PC-3 (cell line): ENCODE measurements at regions not wholly inside any gene's neighbourhood (a gene's known extent, or its start where the extent isn't known, plus 50 kb on each side); places are given as distances from the start of the nearest gene placed in this dataset.
"Not testable (repeated sequence)": the region's sequence is repeated elsewhere in the genome, so short reads cannot be mapped to it uniquely, and the experiment has no call there.

Experiments used
- ATAC-seq: fragments of 200-7000 bp; cut with Tn5 transposase; 2 replicates; pipeline ENCODE4 v1.9.1; 2020; ENCODE audit warnings: mild to moderate bottlenecking, moderate library complexity
- BruUV-seq: library from RNA; stranded (reverse); fragments of 400-500 nt; replicated peaks from 2 replicates; lab custom pipeline; 2021; lab: Mats Ljungman, UMichigan
- CTCF ChIA-PET: fragments of 300-600 bp; sonication (Branson Sonifier 250); formaldehyde crosslinking; loops from one replicate; lab custom pipeline; 2022; ENCODE audit warnings: antibody characterized with exemption; lab: Charles Lee
- POLR2A ChIA-PET: fragments of 300-600 bp; sonication (Branson Sonifier 250); formaldehyde crosslinking; loops from one replicate; lab custom pipeline; 2022; ENCODE audit warnings: antibody characterized with exemption; ENCODE audit not compliant: unreplicated experiment; lab: Charles Lee
- DNase-seq: peaks from one replicate; pipeline ENCODE4 v3.0.0-alpha.2; 2015
- H2AFZ ChIP-seq: fragments of 300-600 bp; sonication (generic); 2 replicates; pipeline ENCODE4 v1.6.0; 2016; ENCODE audit warnings: antibody characterized with exemption, low read length
- H3F3A ChIP-seq: fragments of 300-600 bp; sonication (generic); one replicate; pipeline ENCODE4 v1.6.0; 2017; ENCODE audit warnings: antibody characterized with exemption, low read length, control low read depth, mild to moderate bottlenecking; ENCODE audit not compliant: unreplicated experiment
- H3K27ac ChIP-seq: fragments of 300-600 bp; sonication (generic); 2 replicates; pipeline ENCODE4 v1.5.1; 2016; ENCODE audit warnings: mild to moderate bottlenecking, low read length
- H3K27me3 ChIP-seq: fragments of 300-600 bp; sonication (generic); 2 replicates; pipeline ENCODE4 v1.6.1; 2016; ENCODE audit warnings: low read length, mixed read lengths
- H3K36me3 ChIP-seq: fragments of 300-600 bp; sonication (generic); 2 replicates; pipeline ENCODE4 v1.6.1; 2016; ENCODE audit warnings: low read depth, mixed run types, low read length, mixed read lengths
- H3K4me1 ChIP-seq: fragments of 300-600 bp; sonication (generic); 2 replicates; pipeline ENCODE4 v1.5.1; 2016; ENCODE audit warnings: low read length; ENCODE audit not compliant: insufficient read depth
- H3K4me2 ChIP-seq: fragments of 300-600 bp; sonication (generic); 2 replicates; pipeline ENCODE4 v1.6.0; 2016; ENCODE audit warnings: low read length
- H3K4me3 ChIP-seq: fragments of 300-600 bp; sonication (generic); 2 replicates; pipeline ENCODE4 v1.5.1; 2016; ENCODE audit warnings: mild to moderate bottlenecking, low read length, mixed read lengths
- H3K79me2 ChIP-seq: fragments of 300-600 bp; sonication (generic); 2 replicates; pipeline ENCODE4 v1.6.1; 2017; ENCODE audit warnings: low read length, mixed read lengths
- H3K9ac ChIP-seq: fragments of 300-600 bp; sonication (generic); 2 replicates; pipeline ENCODE4 v1.6.0; 2016; ENCODE audit warnings: mild to moderate bottlenecking, low read length
- H3K9me2 ChIP-seq: fragments of 300-600 bp; sonication (generic); replicated peaks from 2 replicates; pipeline ENCODE4 v1.6.1; 2016; ENCODE audit warnings: mixed run types, low read length, mixed read lengths
- H3K9me3 ChIP-seq: fragments of 300-600 bp; sonication (generic); 2 replicates; pipeline ENCODE4 v1.6.1; 2016; ENCODE audit warnings: low read length, mixed read lengths
- H4K20me1 ChIP-seq: fragments of 300-600 bp; sonication (generic); 2 replicates; pipeline ENCODE4 v1.6.1; 2016; ENCODE audit warnings: low read length, mixed read lengths
- intact Hi-C: fragments of 100-400 bp; cut with micrococcal nuclease; formaldehyde crosslinking; loops from 2 replicates; pipeline ENCODE4 v1.9.0; 2023

DNA sequence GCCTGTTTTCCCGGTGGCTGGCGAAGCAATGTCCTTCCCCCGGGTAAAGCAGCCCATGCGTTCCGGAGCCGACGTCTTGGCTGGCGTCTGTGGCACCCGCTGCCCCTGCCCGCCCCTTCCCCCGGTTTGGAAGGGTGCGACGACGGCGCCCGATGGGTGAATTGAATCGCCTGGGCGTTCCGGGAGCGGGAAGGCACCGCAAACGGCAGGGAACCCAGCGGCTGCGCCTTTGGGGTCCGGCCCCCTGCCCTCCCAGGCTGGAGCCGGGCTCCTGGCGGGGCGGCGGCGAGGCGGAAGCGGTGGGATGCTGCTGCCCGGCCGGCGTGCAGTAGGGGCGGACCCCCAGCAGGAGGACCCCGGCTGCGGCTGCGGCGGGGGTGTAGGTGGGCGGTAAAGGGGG is 123.6 kb upstream of the RHOU start:
- H3K27me3 ChIP-seq, H3F3A ChIP-seq, intact Hi-C loops, H3K9me3 ChIP-seq, H4K20me1 ChIP-seq, H3K36me3 ChIP-seq, H3K9me2 ChIP-seq, CTCF ChIA-PET, H3K4me2 ChIP-seq, H3K27ac ChIP-seq, DNase-seq, H3K4me3 ChIP-seq, H3K79me2 ChIP-seq, POLR2A ChIA-PET, H2AFZ ChIP-seq, H3K9ac ChIP-seq, ATAC-seq, H3K4me1 ChIP-seq, BruUV-seq: not testable (repeated sequence)

DNA sequence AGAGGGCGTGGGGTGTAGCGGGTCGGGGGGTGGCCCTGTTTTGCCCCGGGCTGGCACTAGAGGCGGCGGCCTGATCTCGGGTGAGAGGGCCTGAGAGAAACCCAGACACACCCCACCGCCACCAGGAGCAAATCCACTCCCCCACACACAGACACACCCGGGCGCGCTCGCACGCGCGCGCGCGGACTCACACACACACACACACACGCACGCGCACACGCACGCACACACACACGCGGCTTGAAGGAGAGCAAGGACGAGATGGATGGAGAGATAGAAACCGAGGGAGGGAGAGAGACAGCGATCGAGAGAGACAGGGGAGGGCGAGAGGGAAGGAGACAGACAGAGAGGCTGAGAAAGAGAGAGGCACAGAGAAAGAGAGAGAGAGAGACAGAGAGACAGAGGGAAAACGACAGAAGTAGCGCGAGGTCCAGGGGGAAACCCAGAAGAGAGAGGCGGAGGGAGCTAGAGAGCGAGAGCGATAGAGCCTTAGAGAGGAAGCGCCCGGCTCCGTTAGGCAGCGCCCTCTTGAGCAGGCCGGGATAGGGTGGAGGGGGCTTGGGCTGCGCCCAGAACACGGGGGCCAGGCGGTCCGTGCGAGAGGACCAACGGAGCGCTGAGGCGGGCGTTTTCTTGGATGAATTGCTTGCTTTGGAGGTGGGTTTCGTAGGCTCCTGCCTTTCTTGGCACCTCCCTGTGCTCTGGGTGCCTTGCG is 113.1 kb upstream of the RHOU start:
- H3K9me3 ChIP-seq, H3K27ac ChIP-seq, intact Hi-C loops, H3K9ac ChIP-seq, H3K4me2 ChIP-seq, H3F3A ChIP-seq, CTCF ChIA-PET, H2AFZ ChIP-seq, H3K4me1 ChIP-seq, H3K27me3 ChIP-seq, H3K4me3 ChIP-seq, H3K36me3 ChIP-seq, H4K20me1 ChIP-seq, ATAC-seq, DNase-seq, BruUV-seq, H3K79me2 ChIP-seq, POLR2A ChIA-PET, H3K9me2 ChIP-seq: not testable (repeated sequence)

DNA sequence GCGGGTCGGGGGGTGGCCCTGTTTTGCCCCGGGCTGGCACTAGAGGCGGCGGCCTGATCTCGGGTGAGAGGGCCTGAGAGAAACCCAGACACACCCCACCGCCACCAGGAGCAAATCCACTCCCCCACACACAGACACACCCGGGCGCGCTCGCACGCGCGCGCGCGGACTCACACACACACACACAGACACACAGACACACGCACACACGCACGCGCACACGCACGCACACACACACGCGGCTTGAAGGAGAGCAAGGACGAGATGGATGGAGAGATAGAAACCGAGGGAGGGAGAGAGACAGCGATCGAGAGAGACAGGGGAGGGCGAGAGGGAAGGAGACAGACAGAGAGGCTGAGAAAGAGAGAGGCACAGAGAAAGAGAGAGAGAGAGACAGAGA is 108.8 kb upstream of the RHOU start:
- DNase-seq, H3K9ac ChIP-seq, H3K4me3 ChIP-seq, H3K36me3 ChIP-seq, BruUV-seq, H3F3A ChIP-seq, H3K79me2 ChIP-seq, CTCF ChIA-PET, H4K20me1 ChIP-seq, H3K4me2 ChIP-seq, H2AFZ ChIP-seq, H3K9me3 ChIP-seq, H3K27ac ChIP-seq, intact Hi-C loops, H3K4me1 ChIP-seq, ATAC-seq, POLR2A ChIA-PET, H3K9me2 ChIP-seq, H3K27me3 ChIP-seq: not testable (repeated sequence)

DNA sequence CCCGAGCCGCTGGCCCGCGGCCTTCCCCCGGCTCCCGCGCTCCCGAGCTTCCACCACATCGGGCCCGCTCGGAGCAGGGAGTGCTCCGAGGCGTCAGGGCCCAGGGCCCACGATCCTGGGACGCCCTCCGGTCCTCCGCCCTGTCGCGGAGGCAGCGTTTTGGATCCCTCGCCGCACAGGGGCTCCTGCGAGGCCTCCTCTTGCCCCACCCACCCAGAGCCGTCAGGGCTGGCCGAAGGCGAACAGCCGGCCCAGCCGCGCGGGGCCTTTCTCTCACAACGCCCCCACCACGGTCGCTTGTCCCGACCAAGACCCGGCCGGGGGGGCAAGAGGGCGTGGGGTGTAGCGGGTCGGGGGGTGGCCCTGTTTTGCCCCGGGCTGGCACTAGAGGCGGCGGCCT is 102.4 kb upstream of the RHOU start:
- POLR2A ChIA-PET, CTCF ChIA-PET, ATAC-seq, BruUV-seq, H3K9me2 ChIP-seq, DNase-seq, H3K9ac ChIP-seq, H3K79me2 ChIP-seq, H3K27ac ChIP-seq, H4K20me1 ChIP-seq, H3K4me2 ChIP-seq, H3K36me3 ChIP-seq, H3K4me1 ChIP-seq, H3K27me3 ChIP-seq, H2AFZ ChIP-seq, intact Hi-C loops, H3K4me3 ChIP-seq, H3F3A ChIP-seq, H3K9me3 ChIP-seq: not testable (repeated sequence)

DNA sequence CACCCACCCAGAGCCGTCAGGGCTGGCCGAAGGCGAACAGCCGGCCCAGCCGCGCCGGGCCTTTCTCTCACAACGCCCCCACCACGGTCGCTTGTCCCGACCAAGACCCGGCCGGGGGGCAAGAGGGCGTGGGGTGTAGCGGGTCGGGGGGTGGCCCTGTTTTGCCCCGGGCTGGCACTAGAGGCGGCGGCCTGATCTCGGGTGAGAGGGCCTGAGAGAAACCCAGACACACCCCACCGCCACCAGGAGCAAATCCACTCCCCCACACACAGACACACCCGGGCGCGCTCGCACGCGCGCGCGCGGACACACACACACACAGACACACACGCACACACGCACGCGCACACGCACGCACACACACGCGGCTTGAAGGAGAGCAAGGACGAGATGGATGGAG is 100.0 kb upstream of the RHOU start:
- not testable (repeated sequence) for H3K9ac ChIP-seq

DNA sequence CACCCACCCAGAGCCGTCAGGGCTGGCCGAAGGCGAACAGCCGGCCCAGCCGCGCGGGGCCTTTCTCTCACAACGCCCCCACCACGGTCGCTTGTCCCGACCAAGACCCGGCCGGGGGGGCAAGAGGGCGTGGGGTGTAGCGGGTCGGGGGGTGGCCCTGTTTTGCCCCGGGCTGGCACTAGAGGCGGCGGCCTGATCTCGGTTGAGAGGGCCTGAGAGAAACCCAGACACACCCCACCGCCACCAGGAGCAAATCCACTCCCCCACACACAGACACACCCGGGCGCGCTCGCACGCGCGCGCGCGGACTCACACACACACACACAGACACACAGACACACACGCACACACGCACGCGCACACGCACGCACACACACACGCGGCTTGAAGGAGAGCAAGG is 97.8 kb upstream of the RHOU start:
- DNase-seq, BruUV-seq, H3K4me1 ChIP-seq, H3K9me2 ChIP-seq, CTCF ChIA-PET, H3K9me3 ChIP-seq, H4K20me1 ChIP-seq, POLR2A ChIA-PET, H2AFZ ChIP-seq, H3F3A ChIP-seq, H3K9ac ChIP-seq, intact Hi-C loops, H3K27ac ChIP-seq, H3K27me3 ChIP-seq, H3K4me2 ChIP-seq, ATAC-seq, H3K36me3 ChIP-seq, H3K79me2 ChIP-seq, H3K4me3 ChIP-seq: not testable (repeated sequence)

More for the DNA sequence above, 100.0 kb upstream of the RHOU start:
- H3K27me3 ChIP-seq, H3K4me1 ChIP-seq, CTCF ChIA-PET, H3K36me3 ChIP-seq, H4K20me1 ChIP-seq, H3K9me3 ChIP-seq, H3K4me3 ChIP-seq, H3K27ac ChIP-seq, ATAC-seq, H3K79me2 ChIP-seq, H3F3A ChIP-seq, intact Hi-C loops, H2AFZ ChIP-seq, POLR2A ChIA-PET, H3K9me2 ChIP-seq, BruUV-seq, DNase-seq: not testable (repeated sequence)
- H3K4me2 ChIP-seq = 0 out of 2 replicates have a peak overlapping the region, but pooled peaks have one; percentile 28
